T-helper 1 cell treated with Interleukin-12 subunit alpha and Interleukin-12 subunit beta and Interleukin-4 antibody, amounts not matched to agents 30 μg/mL and 1 μg/mL, for 36 hours (primary cell): ENCODE measurements at regions not wholly inside any gene's neighbourhood (a gene's known extent, or its start where the extent isn't known, plus 50 kb on each side); places are given as distances from the start of the nearest gene placed in this dataset.

ENCODE experiments used
- H3K27ac Mint-ChIP-seq: one replicate; pipeline ENCODE4 v1.8.0; 2021; ENCODE audit warnings: mild to moderate bottlenecking, mixed read lengths
- H3K27me3 Mint-ChIP-seq: one replicate; pipeline ENCODE4 v1.8.0; 2021; ENCODE audit warnings: low read depth, mixed read lengths
- H3K36me3 Mint-ChIP-seq: one replicate; pipeline ENCODE4 v1.8.0; 2021; ENCODE audit warnings: low read depth, mixed read lengths
- H3K4me1 Mint-ChIP-seq: one replicate; pipeline ENCODE4 v1.8.0; 2021; ENCODE audit warnings: low read depth, mixed read lengths
- H3K4me3 Mint-ChIP-seq: one replicate; pipeline ENCODE4 v1.8.0; 2021; ENCODE audit warnings: mild to moderate bottlenecking, moderate library complexity, mixed read lengths
- H3K9me3 Mint-ChIP-seq: one replicate; pipeline ENCODE4 v1.8.0; 2021; ENCODE audit warnings: mixed read lengths

DNA sequence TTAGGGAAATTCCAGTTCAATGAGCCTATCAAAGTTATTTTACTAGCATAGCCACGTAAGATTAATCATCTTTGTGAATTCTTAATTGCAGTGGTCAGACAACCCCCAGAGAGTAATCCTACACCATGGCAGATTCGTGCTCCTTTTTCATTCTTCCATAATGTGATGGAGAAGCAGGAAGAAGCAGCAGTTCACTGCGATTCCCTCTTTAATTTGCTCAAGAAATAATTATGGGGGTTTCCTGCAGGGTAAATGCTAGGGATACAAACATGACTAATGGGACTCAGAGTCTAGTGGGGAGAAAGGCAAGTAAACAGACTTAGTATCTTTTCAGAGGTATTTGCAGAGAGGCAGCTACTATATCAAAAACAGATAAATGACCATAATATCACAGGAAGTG, 175.8 kb upstream of the HNRNPA3 start:
- Mint-ChIP-seq H3K36me3 (no peaks in the 10 kb centered on the region), H3K27ac (no peak overlapping the region), H3K9me3 (no peaks in the 10 kb centered on the region), H3K4me3 (no peak overlapping the region), H3K4me1 (no peaks in the 10 kb centered on the region), H3K27me3 (peaks cover 23% of the 10 kb centered on the region)

GRCh38 chr2:177037569-177037968, 175.0 kb upstream of the HNRNPA3 start:
- no peaks in the 10 kb centered on the region for H3K36me3 Mint-ChIP-seq
- no peak overlapping the region for H3K27ac Mint-ChIP-seq
- no peaks in the 10 kb centered on the region for H3K4me1 Mint-ChIP-seq
- no peak overlapping the region for H3K4me3 Mint-ChIP-seq
- no peaks in the 10 kb centered on the region for H3K9me3 Mint-ChIP-seq
- peaks cover 21% of the 10 kb centered on the region for H3K27me3 Mint-ChIP-seq

DNA sequence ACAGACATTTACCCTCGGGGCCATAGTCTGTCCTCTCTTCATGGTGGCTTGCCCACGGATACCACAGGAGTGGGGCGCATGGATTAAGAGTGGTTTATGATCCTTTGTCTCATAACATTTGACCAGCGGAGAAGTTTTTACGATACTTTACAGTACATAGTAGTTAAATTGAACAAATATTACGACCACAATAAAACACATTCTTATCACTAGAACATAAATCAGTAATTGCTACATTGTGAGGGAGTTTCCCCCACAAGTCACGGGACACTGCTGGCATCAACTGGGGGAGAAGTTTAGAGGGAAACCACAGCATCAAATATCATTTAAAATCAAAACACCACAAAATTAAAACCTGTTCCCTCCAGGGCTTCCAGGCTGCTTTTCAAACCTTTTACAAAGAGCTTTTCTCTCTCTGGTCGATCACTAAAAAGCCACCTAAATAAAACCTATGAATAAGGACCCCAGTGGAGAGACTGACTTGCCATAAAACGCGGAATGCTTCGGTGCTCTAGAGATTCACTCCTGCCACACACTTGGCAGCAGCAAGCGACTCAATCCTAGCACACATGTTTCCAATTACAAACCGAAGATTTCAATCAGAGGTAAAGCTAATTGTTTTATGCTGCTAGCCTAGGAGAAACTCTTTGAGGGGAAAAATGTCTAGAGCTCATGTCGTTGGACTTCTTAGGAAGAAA, 173.7 kb upstream of the HNRNPA3 start:
- Mint-ChIP-seq H3K36me3 (no peaks in the 10 kb centered on the region), H3K27ac (no peak overlapping the region), H3K27me3 (peaks cover 20% of the 10 kb centered on the region), H3K9me3 (no peaks in the 10 kb centered on the region), H3K4me3 (no peak overlapping the region), H3K4me1 (no peaks in the 10 kb centered on the region)

DNA sequence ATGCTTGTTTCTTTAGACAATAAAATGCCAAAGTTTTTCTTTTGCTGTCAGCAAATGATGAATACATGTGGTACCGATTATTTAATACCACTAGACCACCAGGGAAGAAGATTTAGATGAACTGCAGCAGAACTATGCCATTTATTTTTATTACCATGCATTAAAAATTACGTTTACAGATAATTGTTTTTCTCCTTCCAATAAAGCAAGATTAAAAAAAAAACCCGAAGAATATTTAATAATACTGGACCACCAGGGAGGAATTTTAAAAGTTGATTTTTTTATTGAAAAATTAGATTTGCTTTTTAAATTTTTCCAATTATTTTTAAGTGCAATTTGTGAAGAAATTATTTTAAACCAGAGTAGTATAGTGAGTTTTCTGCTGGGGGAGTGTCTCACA, 170.3 kb upstream of the HNRNPA3 start:
- no peak overlapping the region for H3K4me3 Mint-ChIP-seq
- H3K27me3 Mint-ChIP-seq = peaks cover 27% of the 10 kb centered on the region
- H3K9me3 Mint-ChIP-seq = no peaks in the 10 kb centered on the region
- H3K4me1 Mint-ChIP-seq = no peaks in the 10 kb centered on the region
- H3K36me3 Mint-ChIP-seq = no peaks in the 10 kb centered on the region
- H3K27ac Mint-ChIP-seq = no peak overlapping the region

DNA sequence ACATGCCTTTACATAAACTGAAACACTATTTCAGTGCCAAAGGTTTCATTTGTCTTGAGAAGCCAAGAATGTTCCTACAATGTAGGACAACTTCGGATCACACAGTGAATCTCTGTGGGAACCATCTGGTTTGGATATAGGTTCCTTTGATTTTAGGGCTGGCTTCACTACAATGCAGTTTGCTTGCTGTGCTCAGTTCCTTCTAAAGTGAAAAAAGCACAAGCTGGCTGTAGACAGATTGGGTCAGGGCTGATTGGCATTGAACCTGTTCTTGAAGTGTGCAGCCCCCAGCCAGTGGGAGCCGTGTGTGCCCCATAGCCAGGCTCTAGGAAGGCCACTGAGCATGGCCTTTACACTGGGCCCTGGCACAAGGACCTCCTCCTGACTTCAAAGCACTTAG, 167.9 kb upstream of the HNRNPA3 start:
- Mint-ChIP-seq H3K4me1 (no peaks in the 10 kb centered on the region), H3K36me3 (no peaks in the 10 kb centered on the region), H3K4me3 (no peak overlapping the region), H3K27ac (no peak overlapping the region), H3K9me3 (no peaks in the 10 kb centered on the region), H3K27me3 (peaks cover 31% of the 10 kb centered on the region)

DNA sequence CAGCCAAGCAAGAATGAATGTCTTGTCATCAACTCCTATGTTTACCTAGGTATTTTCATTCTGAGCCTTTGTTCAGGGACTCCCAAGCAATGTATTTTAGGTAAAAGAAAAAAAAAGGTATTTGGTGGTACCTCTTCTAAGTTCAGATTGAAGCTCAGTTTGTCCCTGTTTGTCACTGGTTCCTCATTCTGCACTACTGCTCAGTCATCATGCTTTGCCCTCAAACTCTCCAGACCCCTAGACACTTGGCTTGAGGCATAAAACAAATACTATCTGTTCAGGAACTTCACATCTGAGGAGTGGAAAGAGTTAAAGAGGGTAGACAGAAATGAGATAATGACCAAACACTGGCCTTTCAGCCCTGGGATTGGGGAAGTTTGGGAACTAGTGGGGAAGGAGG, 163.6 kb upstream of the HNRNPA3 start:
- Mint-ChIP-seq H3K36me3 (no peaks in the 10 kb centered on the region), H3K4me3 (no peak overlapping the region), H3K27me3 (peaks cover 40% of the 10 kb centered on the region), H3K27ac (no peak overlapping the region), H3K9me3 (no peaks in the 10 kb centered on the region), H3K4me1 (no peaks in the 10 kb centered on the region)

DNA sequence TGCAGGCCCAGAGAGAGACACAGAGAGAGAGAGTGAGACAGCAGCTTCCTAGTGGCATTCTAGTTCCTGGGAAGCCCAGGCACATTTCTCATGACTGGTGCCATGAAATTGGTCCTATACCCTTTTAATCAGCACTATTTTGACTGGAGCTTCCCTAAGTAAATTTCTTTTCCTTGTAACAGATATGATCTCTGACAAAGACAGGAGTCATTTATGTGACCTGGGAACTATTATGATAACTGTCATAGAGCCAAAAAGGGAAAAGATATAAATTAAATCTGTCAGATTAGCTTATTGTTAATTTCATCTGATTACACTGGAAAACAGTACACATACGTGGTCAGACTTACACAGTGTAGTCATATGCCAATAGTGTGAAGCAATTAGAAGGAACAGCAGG, 161.3 kb upstream of the HNRNPA3 start:
- H3K27me3 Mint-ChIP-seq = peaks cover 39% of the 10 kb centered on the region
- H3K36me3 Mint-ChIP-seq = no peaks in the 10 kb centered on the region
- no peak overlapping the region for H3K4me3 Mint-ChIP-seq
- no peaks in the 10 kb centered on the region for H3K4me1 Mint-ChIP-seq
- no peak overlapping the region for H3K27ac Mint-ChIP-seq
- no peaks in the 10 kb centered on the region for H3K9me3 Mint-ChIP-seq

GRCh38 chr2:177052471-177052870, 160.1 kb upstream of the HNRNPA3 start:
- H3K9me3 Mint-ChIP-seq = no peaks in the 10 kb centered on the region
- H3K27me3 Mint-ChIP-seq = peaks cover 33% of the 10 kb centered on the region
- no peaks in the 10 kb centered on the region for H3K4me1 Mint-ChIP-seq
- no peak overlapping the region for H3K27ac Mint-ChIP-seq
- H3K36me3 Mint-ChIP-seq = no peaks in the 10 kb centered on the region
- no peak overlapping the region for H3K4me3 Mint-ChIP-seq

GRCh38 chr2:177053038-177053437, 159.6 kb upstream of the HNRNPA3 start:
- Mint-ChIP-seq H3K9me3 (no peaks in the 10 kb centered on the region), H3K36me3 (no peaks in the 10 kb centered on the region), H3K4me1 (no peaks in the 10 kb centered on the region), H3K27me3 (peaks cover 31% of the 10 kb centered on the region), H3K27ac (no peak overlapping the region), H3K4me3 (no peak overlapping the region)

GRCh38 chr2:177053716-177054115, 158.9 kb upstream of the HNRNPA3 start:
- Mint-ChIP-seq H3K27ac (no peak overlapping the region), H3K36me3 (no peaks in the 10 kb centered on the region), H3K4me1 (no peaks in the 10 kb centered on the region), H3K4me3 (no peak overlapping the region), H3K27me3 (peaks cover 29% of the 10 kb centered on the region), H3K9me3 (no peaks in the 10 kb centered on the region)

GRCh38 chr2:177056481-177056929, 156.1 kb upstream of the HNRNPA3 start:
- Mint-ChIP-seq H3K27ac (no peak overlapping the region), H3K4me1 (no peaks in the 10 kb centered on the region), H3K36me3 (no peaks in the 10 kb centered on the region), H3K27me3 (peaks cover 12% of the 10 kb centered on the region), H3K9me3 (no peaks in the 10 kb centered on the region), H3K4me3 (no peak overlapping the region)

GRCh38 chr2:177058747-177059146, 153.8 kb upstream of the HNRNPA3 start:
- Mint-ChIP-seq H3K9me3 (no peaks in the 10 kb centered on the region), H3K27ac (no peak overlapping the region), H3K27me3 (peaks cover 5% of the 10 kb centered on the region), H3K4me3 (no peak overlapping the region), H3K4me1 (no peaks in the 10 kb centered on the region), H3K36me3 (no peaks in the 10 kb centered on the region)

- Mint-ChIP-seq H3K4me3 (no peak overlapping the region), H3K36me3 (no peaks in the 10 kb centered on the region), H3K27ac (no peak overlapping the region), H3K27me3 (peaks cover 3% of the 10 kb centered on the region), H3K4me1 (no peaks in the 10 kb centered on the region), H3K9me3 (no peaks in the 10 kb centered on the region)
Observed at GRCh38 chr2:177059293-177059692, 153.3 kb upstream of the HNRNPA3 start.

DNA sequence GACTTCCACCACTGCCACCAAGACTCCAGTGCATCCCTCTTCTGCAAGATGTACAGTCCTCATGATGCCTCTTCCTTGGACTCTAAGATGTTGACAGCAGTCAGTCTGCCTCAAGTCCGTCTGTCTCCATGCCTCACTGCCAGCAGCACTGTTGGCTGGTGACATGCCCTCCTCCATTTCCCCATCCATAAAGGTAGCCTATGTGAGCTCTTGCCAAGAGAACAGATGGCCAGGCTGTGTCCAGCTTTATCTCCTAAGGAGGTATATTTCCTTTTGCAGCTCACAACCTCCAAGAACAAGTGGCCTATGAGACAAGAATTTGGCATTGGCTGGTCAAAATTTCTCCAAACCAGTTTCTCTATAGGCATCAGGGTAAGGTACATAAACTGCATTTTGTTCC, 149.3 kb upstream of the HNRNPA3 start:
- Mint-ChIP-seq H3K27ac (no peak overlapping the region), H3K9me3 (no peaks in the 10 kb centered on the region)

GRCh38 chr2:177064422-177064821, 148.2 kb upstream of the HNRNPA3 start:
- H3K4me3 Mint-ChIP-seq = no peak overlapping the region
- no peaks in the 10 kb centered on the region for H3K9me3 Mint-ChIP-seq
- no peaks in the 10 kb centered on the region for H3K36me3 Mint-ChIP-seq
- no peaks in the 10 kb centered on the region for H3K4me1 Mint-ChIP-seq
- no peak overlapping the region for H3K27ac Mint-ChIP-seq
- H3K27me3 Mint-ChIP-seq = peaks cover 12% of the 10 kb centered on the region

More for the DNA sequence above, 149.3 kb upstream of the HNRNPA3 start:
- Mint-ChIP-seq H3K4me1 (no peaks in the 10 kb centered on the region), H3K4me3 (no peak overlapping the region), H3K36me3 (no peaks in the 10 kb centered on the region), H3K27me3 (peaks cover 12% of the 10 kb centered on the region)

DNA sequence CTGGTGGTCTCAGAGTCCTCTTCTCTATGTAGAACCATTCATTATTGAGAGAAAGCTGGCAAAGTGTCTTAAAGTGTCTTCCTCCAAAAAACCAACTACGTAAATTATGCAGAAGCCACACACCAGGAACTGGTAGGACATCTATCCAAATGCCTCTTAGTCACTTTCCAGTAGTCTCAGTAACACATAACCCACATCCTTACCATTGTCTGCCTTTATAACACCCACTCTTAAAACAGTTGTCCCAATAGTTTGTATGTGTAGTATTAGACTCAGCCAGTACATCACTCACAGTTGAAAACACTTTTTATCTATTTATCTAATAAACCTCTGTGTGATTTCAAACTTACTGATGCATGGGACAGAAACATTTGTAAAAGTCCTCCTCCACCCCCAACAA, 143.6 kb upstream of the HNRNPA3 start:
- Mint-ChIP-seq H3K27me3 (peaks cover 24% of the 10 kb centered on the region), H3K4me1 (no peaks in the 10 kb centered on the region), H3K9me3 (no peaks in the 10 kb centered on the region), H3K27ac (no peak overlapping the region), H3K4me3 (no peak overlapping the region), H3K36me3 (no peaks in the 10 kb centered on the region)
